ENCODE measurements at regions not wholly inside any gene's neighbourhood (a gene's known extent, or its start where the extent isn't known, plus 50 kb on each side); places are given as distances from the start of the nearest gene placed in this dataset.

DNA sequence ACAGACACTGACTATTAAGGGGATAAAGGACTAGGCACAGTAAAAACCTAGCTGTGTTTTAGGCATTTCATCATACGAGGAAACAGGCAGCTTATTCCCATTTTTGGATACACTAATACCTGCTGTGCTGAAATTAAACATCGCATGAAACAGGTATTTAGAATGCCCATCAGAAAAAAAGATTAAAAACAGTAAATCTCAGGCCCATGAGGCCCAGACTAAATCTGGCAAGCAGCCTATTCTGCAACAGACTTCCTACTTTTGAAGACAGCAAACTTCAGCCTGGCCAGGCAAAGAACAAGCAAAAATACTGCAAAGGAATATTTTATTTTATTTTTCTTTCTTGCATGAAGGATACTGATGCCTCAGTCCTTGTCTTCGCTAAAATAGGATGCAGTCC lies 240.2 kb downstream of the LMO4 start:
- H3K4me3 ChIP-seq (ENCODE audit: low read depth, low read length), result no peak overlapping the region
- TF ChIP-seq, protein P1, sequence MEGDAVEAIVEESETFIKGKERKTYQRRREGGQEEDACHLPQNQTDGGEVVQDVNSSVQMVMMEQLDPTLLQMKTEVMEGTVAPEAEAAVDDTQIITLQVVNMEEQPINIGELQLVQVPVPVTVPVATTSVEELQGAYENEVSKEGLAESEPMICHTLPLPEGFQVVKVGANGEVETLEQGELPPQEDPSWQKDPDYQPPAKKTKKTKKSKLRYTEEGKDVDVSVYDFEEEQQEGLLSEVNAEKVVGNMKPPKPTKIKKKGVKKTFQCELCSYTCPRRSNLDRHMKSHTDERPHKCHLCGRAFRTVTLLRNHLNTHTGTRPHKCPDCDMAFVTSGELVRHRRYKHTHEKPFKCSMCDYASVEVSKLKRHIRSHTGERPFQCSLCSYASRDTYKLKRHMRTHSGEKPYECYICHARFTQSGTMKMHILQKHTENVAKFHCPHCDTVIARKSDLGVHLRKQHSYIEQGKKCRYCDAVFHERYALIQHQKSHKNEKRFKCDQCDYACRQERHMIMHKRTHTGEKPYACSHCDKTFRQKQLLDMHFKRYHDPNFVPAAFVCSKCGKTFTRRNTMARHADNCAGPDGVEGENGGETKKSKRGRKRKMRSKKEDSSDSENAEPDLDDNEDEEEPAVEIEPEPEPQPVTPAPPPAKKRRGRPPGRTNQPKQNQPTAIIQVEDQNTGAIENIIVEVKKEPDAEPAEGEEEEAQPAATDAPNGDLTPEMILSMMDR (conservative IDR thresholded peaks at IDR 0.05; ENCODE audit: low read depth, low read length), result no peak
- no peak for DNase-seq (ENCODE audit: low read depth)

DNA sequence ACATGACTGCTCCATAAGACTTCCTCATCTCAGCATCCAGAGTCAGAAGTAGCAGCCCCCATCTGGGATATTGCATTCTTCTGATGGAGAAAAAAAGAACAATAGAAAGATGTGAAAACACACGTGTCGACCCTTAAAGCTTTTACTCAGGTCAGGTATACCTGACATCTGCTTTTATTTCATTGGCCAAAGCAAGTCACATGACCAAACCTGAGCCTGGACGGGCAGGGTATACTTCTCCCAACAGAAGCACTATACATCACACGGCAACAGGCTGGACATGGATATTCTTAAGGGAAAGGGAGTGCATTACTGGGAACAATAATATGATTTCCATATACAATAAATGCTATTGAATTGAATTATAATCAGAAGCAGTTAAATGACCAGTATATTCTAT lies 243.3 kb downstream of the LMO4 start:
- no peak for DNase-seq (ENCODE audit: low read depth)
- TF ChIP-seq, protein P1 (conservative IDR thresholded peaks at IDR 0.05; ENCODE audit: low read depth, low read length), result no peak
- H3K4me3 ChIP-seq (ENCODE audit: low read depth, low read length), result no peak overlapping the region

DNA sequence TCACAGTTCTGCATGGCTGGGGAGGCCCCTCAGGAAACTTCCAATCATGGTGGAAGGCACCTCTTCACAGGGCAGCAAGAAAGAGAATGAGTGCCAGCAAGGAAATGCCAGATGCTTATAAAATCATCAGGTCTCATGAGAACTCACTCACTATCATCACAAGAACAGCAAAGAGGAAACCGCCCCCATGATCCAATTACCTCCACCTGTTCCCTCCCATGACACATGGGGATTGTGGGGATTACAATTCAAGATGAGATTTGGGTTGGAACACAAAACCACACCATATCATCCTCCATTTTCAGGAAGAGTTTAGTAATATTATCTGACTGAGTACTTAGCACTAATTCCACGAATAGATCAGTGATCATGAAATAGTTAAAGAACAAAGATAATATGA lies 244.2 kb downstream of the LMO4 start:
- no peak overlapping the region for H3K4me3 ChIP-seq (ENCODE audit: low read depth, low read length)
- TF ChIP-seq, protein P1 (conservative IDR thresholded peaks at IDR 0.05; ENCODE audit: low read depth, low read length), result no peak
- no peak for DNase-seq (ENCODE audit: low read depth)

DNA sequence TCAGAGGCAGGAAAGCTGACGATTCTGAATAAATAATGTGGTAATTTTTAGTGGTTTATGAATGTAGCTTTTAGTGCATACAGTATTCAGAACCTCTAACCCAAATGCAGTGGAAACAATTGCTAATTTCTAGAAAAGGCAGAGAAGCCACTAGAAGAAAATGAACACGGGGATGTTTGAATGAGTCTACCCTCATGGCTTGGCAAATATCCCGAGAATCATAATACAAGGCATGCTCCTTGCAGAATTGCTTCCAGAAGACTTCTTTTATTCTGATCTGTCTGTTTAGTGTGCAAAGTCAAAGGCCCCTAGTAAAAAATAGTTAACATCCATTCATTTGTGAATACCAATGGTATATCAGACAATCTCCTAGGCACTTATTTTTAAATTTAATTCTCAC lies 246.8 kb downstream of the LMO4 start:
- TF ChIP-seq, protein P1 (conservative IDR thresholded peaks at IDR 0.05; ENCODE audit: low read depth, low read length), result no peak
- DNase-seq (ENCODE audit: low read depth), result no peak
- no peak overlapping the region for H3K4me3 ChIP-seq (ENCODE audit: low read depth, low read length)

DNA sequence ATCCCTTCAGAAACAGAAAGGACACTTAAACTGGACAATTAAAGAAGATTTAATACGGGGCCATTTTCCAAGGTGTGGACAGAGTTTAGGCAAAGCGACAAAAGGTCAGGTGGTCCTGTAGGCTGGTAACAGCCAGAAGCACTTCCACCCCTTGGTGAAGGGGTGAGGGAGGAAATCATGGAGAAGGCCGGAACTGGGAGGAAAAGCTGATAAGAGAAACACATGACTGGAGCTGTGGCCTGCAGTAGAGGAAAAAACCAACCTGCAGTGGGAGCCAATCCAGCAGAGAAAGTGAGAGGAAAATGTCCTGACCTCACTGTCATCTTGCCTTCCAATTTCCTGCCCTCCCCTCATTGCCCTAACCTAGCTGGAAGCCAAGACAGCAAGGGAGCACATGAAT lies 249.8 kb downstream of the LMO4 start:
- DNase-seq (ENCODE audit: low read depth), result no peak
- TF ChIP-seq, protein P1 (conservative IDR thresholded peaks at IDR 0.05; ENCODE audit: low read depth, low read length), result no peak

DNA sequence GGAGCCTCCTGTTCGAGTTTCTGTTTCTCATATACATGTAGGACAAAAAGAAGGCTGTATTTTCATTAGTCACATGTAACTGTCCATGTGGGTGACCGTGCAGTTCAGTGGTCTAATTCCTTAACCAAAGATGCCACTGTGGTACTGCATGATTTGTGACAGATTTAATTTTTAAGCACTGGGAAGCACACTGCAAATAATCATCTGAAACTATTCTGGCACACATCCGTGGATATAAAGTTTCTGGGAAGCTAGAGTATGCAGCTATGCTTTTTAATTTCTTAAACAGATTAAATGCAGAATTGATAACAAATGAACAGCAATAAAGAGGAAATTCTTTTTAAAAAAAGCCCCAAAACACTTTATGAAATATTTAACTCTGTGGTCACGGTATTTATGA lies 254.8 kb downstream of the LMO4 start:
- H3K4me3 ChIP-seq (ENCODE audit: low read depth, low read length), result no peak overlapping the region
- no peak for DNase-seq (ENCODE audit: low read depth)
- TF ChIP-seq, protein P1 (conservative IDR thresholded peaks at IDR 0.05; ENCODE audit: low read depth, low read length), result no peak

More for the DNA sequence above, 249.8 kb downstream of the LMO4 start:
- H3K4me3 ChIP-seq (ENCODE audit: low read depth, low read length), result no peak overlapping the region

DNA sequence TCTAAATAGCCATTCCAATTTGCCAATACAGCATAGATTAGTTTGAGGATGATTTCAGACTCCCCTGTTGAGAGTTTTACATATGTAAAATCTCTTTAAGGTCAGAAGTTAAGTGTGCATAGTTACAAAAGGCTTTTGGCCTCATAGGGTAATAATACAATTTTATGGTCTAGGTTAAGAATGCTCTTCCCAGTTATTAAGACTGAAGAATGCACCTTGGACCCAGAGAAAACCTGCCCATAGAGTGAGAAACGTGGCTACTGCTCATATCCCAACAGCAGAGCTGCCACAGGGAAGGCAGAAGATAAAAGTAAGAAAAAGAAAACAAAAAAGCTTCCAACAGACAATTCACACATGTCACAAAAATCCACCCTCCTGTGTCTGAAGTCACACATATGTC lies 255.9 kb downstream of the LMO4 start:
- no peak overlapping the region for H3K4me3 ChIP-seq (ENCODE audit: low read depth, low read length)
- no peak for DNase-seq (ENCODE audit: low read depth)
- TF ChIP-seq, protein P1 (conservative IDR thresholded peaks at IDR 0.05; ENCODE audit: low read depth, low read length), result no peak
